Left ventricle myocardium superior (tissue), 1 donor: ENCODE measurements at regions not wholly inside any gene's neighbourhood (a gene's known extent, or its start where the extent isn't known, plus 50 kb on each side); places are given as distances from the start of the nearest gene placed in this dataset.
"Not testable (repeated sequence)": the region's sequence is repeated elsewhere in the genome, so short reads cannot be mapped to it uniquely, and the experiment has no call there.

Experiments used
- ATAC-seq: fragments of 200-7000 bp; cut with Tn5 transposase; one replicate; pipeline ENCODE4 v1.9.1; 2020; ENCODE audit warnings: mild to moderate bottlenecking, moderate library complexity
- DNase-seq: peaks from one replicate; pipeline ENCODE4 v3.0.0-alpha.2; 2020
- intact Hi-C: fragments of 100-400 bp; cut with micrococcal nuclease; formaldehyde crosslinking; loops from one replicate; pipeline ENCODE4 v1.11.0; 2022
- donor health status: DM: no; HTN: yes; CAD: no; lungs with severe emphysema.

- intact Hi-C loops, DNase-seq, ATAC-seq: not testable (repeated sequence)
Observed at GRCh38 chrX:134045372-134045771, 60.0 kb upstream of the GPC3 start.

DNA sequence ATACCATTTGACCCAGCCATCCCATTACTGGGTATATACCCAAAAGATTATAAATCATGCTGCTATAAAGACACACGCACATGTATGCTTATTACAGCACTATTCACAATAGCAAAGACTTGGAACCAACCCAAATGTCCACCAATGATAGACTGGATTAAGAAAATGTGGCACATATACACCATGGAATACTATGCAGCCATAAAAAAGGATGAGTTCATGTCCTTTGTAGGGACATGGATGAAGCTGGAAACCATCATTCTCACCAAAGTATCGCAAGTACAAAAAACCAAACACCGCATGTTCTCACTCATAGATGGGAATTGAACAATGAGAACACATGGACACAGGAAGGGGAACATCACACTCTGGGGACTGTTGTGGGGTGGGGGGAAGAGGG is 81.7 kb upstream of the GPC3 start:
- intact Hi-C loops, ATAC-seq: not testable (repeated sequence)

GRCh38 chrX:134071899-134072298 is 86.5 kb upstream of the GPC3 start:
- DNase-seq, intact Hi-C loops, ATAC-seq: not testable (repeated sequence)

More for the DNA sequence above, 81.7 kb upstream of the GPC3 start:
- DNase-seq: not testable (repeated sequence)

- no peak for DNase-seq
- intact Hi-C loops: no loop called here
- ATAC-seq: no peak
Observed at GRCh38 chrX:134073341-134073740, 87.9 kb upstream of the GPC3 start.

DNA sequence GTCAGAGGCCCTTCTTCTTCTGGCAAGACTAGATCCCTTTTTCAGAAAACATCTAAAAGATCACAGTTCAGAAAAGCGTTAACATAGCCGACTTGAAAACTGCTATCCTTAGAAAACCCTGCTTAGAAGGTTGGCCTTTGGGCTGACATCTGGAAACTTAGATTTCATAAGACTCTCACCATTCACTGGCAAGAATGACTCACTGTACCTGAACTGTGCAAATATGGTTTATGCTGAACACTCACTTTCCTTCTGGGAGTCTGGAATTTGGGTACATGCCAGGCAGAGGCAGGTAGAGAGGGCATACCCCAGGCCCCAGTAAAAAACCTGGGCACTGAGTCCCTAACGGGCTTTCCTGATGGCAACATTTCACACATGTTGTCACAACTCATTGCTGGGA is 88.8 kb upstream of the GPC3 start:
- ATAC-seq: no peak
- intact Hi-C loops: no loop called here
- DNase-seq: no peak

DNA sequence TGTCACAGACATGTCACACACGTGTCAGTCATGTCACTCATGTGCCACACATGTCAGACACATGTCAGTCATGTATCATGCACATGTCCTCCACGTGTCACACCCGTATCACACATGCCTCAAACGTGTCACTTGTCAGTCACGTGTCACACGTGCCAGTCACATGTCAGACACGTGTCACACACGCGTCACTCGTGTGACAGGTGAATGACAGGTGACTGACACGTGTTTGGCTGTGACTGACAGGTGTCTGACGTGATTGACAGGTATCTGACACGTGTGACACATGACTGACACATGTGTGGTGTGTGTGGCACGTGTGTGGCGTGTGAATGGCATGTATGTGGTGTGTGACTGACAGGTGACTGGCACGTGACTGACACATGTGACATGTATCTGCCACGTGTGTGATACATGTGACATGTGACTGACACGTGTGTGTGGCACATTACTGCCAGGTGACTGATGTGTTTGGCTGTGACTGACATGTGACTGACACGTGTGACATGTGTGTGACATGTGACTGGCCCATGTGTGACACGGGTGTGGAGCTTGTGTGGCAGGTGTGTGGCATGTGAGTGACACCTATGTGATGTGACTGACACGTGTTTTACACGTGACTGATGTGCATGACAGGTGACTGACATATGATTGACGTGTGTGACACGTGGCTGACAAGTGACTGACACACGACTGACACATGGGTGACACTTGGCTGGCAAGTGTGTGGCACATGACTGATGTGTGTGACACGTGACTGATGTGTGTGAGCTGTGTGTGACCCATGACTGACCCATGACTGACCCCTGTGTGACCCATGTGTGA is 90.7 kb upstream of the GPC3 start:
- DNase-seq (no peak), ATAC-seq (no peak)
- intact Hi-C loops: no loop called here

DNA sequence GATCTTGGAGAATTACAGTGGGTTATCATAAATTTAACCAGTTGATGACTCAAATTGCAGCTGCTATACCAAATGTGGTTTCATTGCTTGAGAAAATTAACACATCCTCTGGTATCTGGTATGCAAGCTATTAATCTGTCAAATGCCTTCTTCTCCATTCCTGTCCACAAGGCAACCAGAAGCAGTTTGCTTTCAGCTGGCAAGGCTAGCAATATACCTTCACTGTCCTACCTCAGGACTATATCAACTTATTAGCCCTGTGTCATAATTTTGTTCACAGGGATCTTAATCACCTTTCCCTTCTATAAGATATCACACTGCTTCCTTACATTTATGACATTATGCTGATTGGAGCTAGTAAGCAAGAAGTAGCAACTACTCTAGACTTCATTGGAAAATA is 110.0 kb upstream of the GPC3 start:
- ATAC-seq: no peak
- intact Hi-C loops: no loop called here
- no peak for DNase-seq

GRCh38 chrX:134101636-134102035 is 116.2 kb upstream of the GPC3 start:
- DNase-seq (no peak), ATAC-seq (no peak)
- intact Hi-C loops: no loop called here

GRCh38 chrX:134115270-134115669 is 121.7 kb upstream of the CCDC160 start:
- ATAC-seq (no peak), DNase-seq (no peak)
- intact Hi-C loops: no loop called here

GRCh38 chrX:134137341-134137740 is 99.6 kb upstream of the CCDC160 start:
- DNase-seq (no peak), ATAC-seq (no peak)
- intact Hi-C loops: no loop called here

GRCh38 chrX:134139090-134139489 is 97.9 kb upstream of the CCDC160 start:
- DNase-seq (no peak), ATAC-seq (no peak)
- intact Hi-C loops: no loop called here

- DNase-seq: no peak
- intact Hi-C loops: no loop called here
- no peak for ATAC-seq
Observed at GRCh38 chrX:134144231-134144630, 92.8 kb upstream of the CCDC160 start.

GRCh38 chrX:134146493-134146892 is 90.5 kb upstream of the CCDC160 start:
- DNase-seq: no peak
- no peak for ATAC-seq
- intact Hi-C loops: no loop called here

GRCh38 chrX:134148172-134148692 is 88.8 kb upstream of the CCDC160 start:
- no peak for DNase-seq
- ATAC-seq: no peak
- intact Hi-C loops: no loop called here

DNA sequence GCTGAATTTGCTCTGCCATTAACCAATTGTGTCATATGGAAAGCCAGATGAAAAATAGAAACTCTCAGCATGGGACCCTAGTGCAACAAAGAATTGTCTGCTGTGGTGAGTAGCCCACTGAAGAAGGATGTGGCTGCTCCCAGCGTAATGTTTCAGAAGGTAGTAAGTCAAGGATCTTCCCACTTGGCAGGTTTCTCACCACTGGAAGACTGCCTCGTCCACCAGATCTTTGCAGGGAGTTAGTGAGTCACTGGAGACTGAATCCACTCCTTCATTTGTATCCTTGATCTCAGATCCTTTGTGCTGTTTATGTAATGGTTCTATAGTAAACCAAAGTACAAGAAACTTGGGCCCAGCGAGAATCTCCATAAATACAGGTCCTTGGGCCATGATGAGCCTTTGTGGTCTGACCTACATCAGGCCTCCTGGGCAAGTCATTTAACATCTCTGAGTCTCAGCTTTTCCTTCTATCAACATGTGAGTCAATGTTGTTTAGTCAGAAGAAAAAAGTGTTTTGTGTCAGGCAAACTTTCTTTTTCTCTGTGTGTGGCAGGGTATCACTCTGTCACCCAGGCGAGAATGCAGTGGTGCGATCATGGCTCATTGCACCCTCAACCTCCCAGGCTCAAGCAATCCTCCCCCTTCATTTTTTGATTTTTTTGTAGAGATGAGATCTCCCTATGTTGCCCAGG is 78.0 kb upstream of the CCDC160 start:
- intact Hi-C loops: no loop called here
- no peak for ATAC-seq
- DNase-seq: no peak

- no peak for DNase-seq
- ATAC-seq: no peak
- intact Hi-C loops: no loop called here
Observed at GRCh38 chrX:134161162-134161561, 75.8 kb upstream of the CCDC160 start.

GRCh38 chrX:134162032-134162431 is 75.0 kb upstream of the CCDC160 start:
- intact Hi-C loops: no loop called here
- ATAC-seq (no peak), DNase-seq (no peak)

- ATAC-seq (no peak), DNase-seq (no peak)
Observed at GRCh38 chrX:134163836-134164235, 73.1 kb upstream of the CCDC160 start.

GRCh38 chrX:134167591-134168203 is 69.3 kb upstream of the CCDC160 start:
- DNase-seq: no peak
- intact Hi-C loops: no loop called here
- ATAC-seq: no peak

More at GRCh38 chrX:134163836-134164235, 73.1 kb upstream of the CCDC160 start:
- intact Hi-C loops: no loop called here
